Kasumi-1 (cell line): ENCODE measurements at regions not wholly inside any gene's neighbourhood (a gene's known extent, or its start where the extent isn't known, plus 50 kb on each side); places are given as distances from the start of the nearest gene placed in this dataset.
A peak's percentile ranks its signal among the peaks of the same experiment; 100 is the strongest.
"Not testable (repeated sequence)": the region's sequence is repeated elsewhere in the genome, so short reads cannot be mapped to it uniquely, and the experiment has no call there.

Source experiments
- DNase-seq, 2 experiments: peaks; one replicate each; lab custom pipeline; 2025; lab: John Stamatoyannopoulos, UW

GRCh38 chr5:116740771-116741170 is 166.1 kb upstream of the SEMA6A start:
- no peak for DNase-seq

GRCh38 chr5:116739571-116739970 is 164.9 kb upstream of the SEMA6A start:
- DNase-seq = no peak

- no peak for DNase-seq
Measured at GRCh38 chr5:116738615-116739261, 164.1 kb upstream of the SEMA6A start.

- peak; percentile 46 to 57 for DNase-seq
Measured at GRCh38 chr5:116738239-116738614, 163.6 kb upstream of the SEMA6A start.

GRCh38 chr5:116736671-116737070 is 162.0 kb upstream of the SEMA6A start:
- DNase-seq = no peak

- DNase-seq = no peak
Measured at GRCh38 chr5:116733991-116734975, 159.7 kb upstream of the SEMA6A start.

GRCh38 chr5:116732591-116732990 is 158.0 kb upstream of the SEMA6A start:
- no peak for DNase-seq

- DNase-seq = no peak
Measured at GRCh38 chr5:116731432-116731831, 156.8 kb upstream of the SEMA6A start.

GRCh38 chr5:116730706-116731105 is 156.1 kb upstream of the SEMA6A start:
- no peak for DNase-seq

GRCh38 chr5:116730185-116730584 is 155.6 kb upstream of the SEMA6A start:
- DNase-seq = no peak

- no peak for DNase-seq
Measured at GRCh38 chr5:116727248-116727647, 152.6 kb upstream of the SEMA6A start.

GRCh38 chr5:116726180-116726579 is 151.6 kb upstream of the SEMA6A start:
- DNase-seq = not testable (repeated sequence)

GRCh38 chr5:116724971-116725370 is 150.3 kb upstream of the SEMA6A start:
- DNase-seq = no peak

- no peak for DNase-seq
Measured at GRCh38 chr5:116722651-116723050, 148.0 kb upstream of the SEMA6A start.

- no peak for DNase-seq
Measured at GRCh38 chr5:116719106-116719505, 144.5 kb upstream of the SEMA6A start.

- no peak for DNase-seq
Measured at GRCh38 chr5:116718317-116718716, 143.7 kb upstream of the SEMA6A start.

GRCh38 chr5:116709082-116709481 is 134.5 kb upstream of the SEMA6A start:
- no peak for DNase-seq

GRCh38 chr5:116705121-116705519 is 130.5 kb upstream of the SEMA6A start:
- DNase-seq = not testable (repeated sequence)

GRCh38 chr5:116703941-116704340 is 129.3 kb upstream of the SEMA6A start:
- no peak for DNase-seq

- DNase-seq = no peak
Measured at GRCh38 chr5:116703328-116703727, 128.7 kb upstream of the SEMA6A start.

GRCh38 chr5:116702776-116703175 is 128.2 kb upstream of the SEMA6A start:
- DNase-seq = no peak

GRCh38 chr5:116699332-116699731 is 124.7 kb upstream of the SEMA6A start:
- peak in 1 of 2 experiments; percentile 1 for DNase-seq

GRCh38 chr5:116696366-116696765 is 121.7 kb upstream of the SEMA6A start:
- DNase-seq = no peak
